Cerebellar cortex (tissue), 1 donor: ENCODE measurements at regions not wholly inside any gene's neighbourhood (a gene's known extent, or its start where the extent isn't known, plus 50 kb on each side); places are given as distances from the start of the nearest gene placed in this dataset.
"Not testable (repeated sequence)": the region's sequence is repeated elsewhere in the genome, so short reads cannot be mapped to it uniquely, and the experiment has no call there.

ENCODE experiments used
- DNase-seq: peaks from one replicate; pipeline ENCODE4 v3.0.0-alpha.2; 2015; ENCODE audit warnings: low spot score

- no peak for DNase-seq
These were observed 154.6 kb upstream of the NYAP2 start for GRCh38 chr2:225244933-225245332.

GRCh38 chr2:225236769-225237323 is 162.7 kb upstream of the NYAP2 start:
- DNase-seq = no peak

- DNase-seq = no peak
These were observed 166.3 kb upstream of the NYAP2 start for GRCh38 chr2:225233234-225233633.

GRCh38 chr2:225231900-225232299 is 167.6 kb upstream of the NYAP2 start:
- DNase-seq = no peak

GRCh38 chr2:225229346-225229745 is 170.2 kb upstream of the NYAP2 start:
- not testable (repeated sequence) for DNase-seq

- DNase-seq = no peak
These were observed 173.1 kb upstream of the NYAP2 start for GRCh38 chr2:225226441-225226840.

- DNase-seq = no peak
These were observed 176.2 kb upstream of the NYAP2 start for GRCh38 chr2:225223301-225223700.

- no peak for DNase-seq
These were observed 165.2 kb upstream of the DOCK10 start for GRCh38 chr2:225207471-225207870.

GRCh38 chr2:225207043-225207442 is 164.8 kb upstream of the DOCK10 start:
- DNase-seq = no peak

- DNase-seq = no peak
These were observed 154.3 kb upstream of the DOCK10 start for GRCh38 chr2:225196579-225196978.

- DNase-seq = no peak
These were observed 150.6 kb upstream of the DOCK10 start for GRCh38 chr2:225192869-225193268.

GRCh38 chr2:225190987-225191386 is 148.7 kb upstream of the DOCK10 start:
- no peak for DNase-seq

- no peak for DNase-seq
These were observed 142.7 kb upstream of the DOCK10 start for GRCh38 chr2:225184948-225185347.

- DNase-seq = peak; percentile 10
These were observed 139.9 kb upstream of the DOCK10 start for GRCh38 chr2:225182126-225182525.

GRCh38 chr2:225177098-225177497 is 134.8 kb upstream of the DOCK10 start:
- DNase-seq = no peak

GRCh38 chr2:225173909-225174308 is 131.6 kb upstream of the DOCK10 start:
- DNase-seq = no peak

- DNase-seq = no peak
These were observed 129.1 kb upstream of the DOCK10 start for GRCh38 chr2:225171350-225171749.

GRCh38 chr2:225170162-225170561 is 127.9 kb upstream of the DOCK10 start:
- no peak for DNase-seq

- DNase-seq = no peak
These were observed 127.1 kb upstream of the DOCK10 start for GRCh38 chr2:225169396-225169795.

GRCh38 chr2:225165052-225165451 is 122.8 kb upstream of the DOCK10 start:
- no peak for DNase-seq

- DNase-seq = no peak
These were observed 122.3 kb upstream of the DOCK10 start for GRCh38 chr2:225164401-225165050.

GRCh38 chr2:225158360-225158759 is 116.1 kb upstream of the DOCK10 start:
- DNase-seq = no peak

GRCh38 chr2:225156853-225157451 is 114.7 kb upstream of the DOCK10 start:
- no peak for DNase-seq

- DNase-seq = no peak
These were observed 98.5 kb upstream of the DOCK10 start for GRCh38 chr2:225140723-225141122.
